ENCODE measurements at regions not wholly inside any gene's neighbourhood (a gene's known extent, or its start where the extent isn't known, plus 50 kb on each side); places are given as distances from the start of the nearest gene placed in this dataset.

DNA sequence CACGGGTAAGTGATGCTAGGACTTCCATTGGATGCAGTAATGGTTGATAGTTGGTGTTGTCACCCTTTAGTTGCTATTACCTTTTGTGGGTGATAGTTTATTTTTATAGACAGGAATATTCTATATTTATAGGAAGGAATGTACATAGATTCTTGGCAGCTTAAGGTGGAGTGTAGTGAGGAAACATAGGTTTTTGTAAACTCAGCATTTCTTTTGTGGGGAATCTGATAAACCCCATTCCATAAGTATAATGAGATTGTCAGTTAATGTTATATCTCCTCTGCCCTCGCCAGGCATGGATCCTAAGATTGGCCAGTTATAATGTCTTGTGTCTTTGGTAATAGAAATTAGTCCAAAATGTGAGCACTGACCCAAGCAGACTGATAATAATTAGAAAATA lies 262.7 kb downstream of the JRKL start:
- TF ChIP-seq TAF1 (IDR thresholded peaks at IDR 0.05; ENCODE audit: low read depth, low read length) (no peak), POLR2AphosphoS5 (IDR thresholded peaks at IDR 0.05; ENCODE audit: low read depth, low read length) (no peak), POLR2A (IDR thresholded peaks at IDR 0.05; ENCODE audit: low read depth, low read length) (no peak), PAX5 (IDR thresholded peaks at IDR 0.05; ENCODE audit: insufficient read depth, low read length, severe bottlenecking) (no peak), SPI1 (IDR thresholded peaks at IDR 0.05; ENCODE audit: low read depth, low read length) (no peak)

Measured in GM12891 (cell line).